ENCODE measurements at regions not wholly inside any gene's neighbourhood (a gene's known extent, or its start where the extent isn't known, plus 50 kb on each side); places are given as distances from the start of the nearest gene placed in this dataset.

GRCh38 chr14:51552768-51553404 is 98.8 kb upstream of the FRMD6 start:
- DNase-seq = no peak

GRCh38 chr14:51554339-51554920 is 97.3 kb upstream of the FRMD6 start:
- no peak for DNase-seq

- no peak for DNase-seq
These were observed 96.8 kb upstream of the FRMD6 start for GRCh38 chr14:51554953-51555352.

GRCh38 chr14:51561141-51561540 is 90.6 kb upstream of the FRMD6 start:
- no peak for DNase-seq

- no peak for DNase-seq
These were observed 88.9 kb upstream of the FRMD6 start for GRCh38 chr14:51562816-51563215.

GRCh38 chr14:51563560-51563959 is 88.2 kb upstream of the FRMD6 start:
- DNase-seq = no peak

GRCh38 chr14:51564460-51564859 is 87.2 kb upstream of the FRMD6 start:
- DNase-seq = no peak

- no peak for DNase-seq
These were observed 86.6 kb upstream of the FRMD6 start for GRCh38 chr14:51564986-51565604.

GRCh38 chr14:51566831-51567582 is 84.7 kb upstream of the FRMD6 start:
- no peak for DNase-seq

- DNase-seq = no peak
These were observed 83.3 kb upstream of the FRMD6 start for GRCh38 chr14:51568366-51568765.

- no peak for DNase-seq
These were observed 78.1 kb upstream of the FRMD6 start for GRCh38 chr14:51573607-51574006.

- no peak for DNase-seq
These were observed 77.7 kb upstream of the FRMD6 start for GRCh38 chr14:51574009-51574408.

- no peak for DNase-seq
These were observed 76.2 kb upstream of the FRMD6 start for GRCh38 chr14:51575349-51576116.

GRCh38 chr14:51576117-51576430 is 75.6 kb upstream of the FRMD6 start:
- DNase-seq = no peak

- DNase-seq = no peak
These were observed 74.8 kb upstream of the FRMD6 start for GRCh38 chr14:51576879-51577278.

GRCh38 chr14:51578853-51579252 is 72.9 kb upstream of the FRMD6 start:
- DNase-seq = no peak

GRCh38 chr14:51581017-51581881 is 70.5 kb upstream of the FRMD6 start:
- no peak for DNase-seq

- DNase-seq = no peak
These were observed 69.3 kb upstream of the FRMD6 start for GRCh38 chr14:51582437-51582836.

- DNase-seq = no peak
These were observed 66.7 kb upstream of the FRMD6 start for GRCh38 chr14:51585055-51585454.

GRCh38 chr14:51592836-51593235 is 58.9 kb upstream of the FRMD6 start:
- DNase-seq = no peak

- no peak for DNase-seq
These were observed 58.3 kb upstream of the FRMD6 start for GRCh38 chr14:51593397-51593796.

GRCh38 chr14:51595881-51596455 is 55.7 kb upstream of the FRMD6 start:
- no peak for DNase-seq
